Psoas muscle (tissue), 7 donors: ENCODE measurements at regions not wholly inside any gene's neighbourhood (a gene's known extent, or its start where the extent isn't known, plus 50 kb on each side); places are given as distances from the start of the nearest gene placed in this dataset.

Experiments
- ATAC-seq, 4 donors: fragments of 200-7000 bp; cut with Tn5 transposase; one replicate each; pipeline ENCODE4 v1.9.1; 2020; ENCODE audit warnings: moderate library complexity in 3 of 4, mild to moderate bottlenecking in 2 of 4
- DNase-seq, 2 donors: peaks; one replicate each; pipeline ENCODE4 v3.0.0-alpha.2; 2020
- H3K27ac ChIP-seq: fragments of 200-600 bp; one replicate; pipeline ENCODE4 v1.8.0; 2022
- H3K27me3 ChIP-seq, 3 donors: fragments of 200-600 bp in 1 of 3; one replicate each; pipeline versions ENCODE4 v1.6.1 to v1.8.0; 2013 to 2022; ENCODE audit warnings: low read length in 2 of 3, mild to moderate bottlenecking in 2 of 3, moderate library complexity in 1 of 3; ENCODE audit not compliant: insufficient read depth in 3 of 3
- H3K36me3 ChIP-seq, 2 donors: fragments of 200-600 bp in 1 of 2; one replicate each; pipeline versions ENCODE4 v1.6.1 to v1.8.0; 2013 to 2022; ENCODE audit warnings: low read depth in 1 of 2, mild to moderate bottlenecking in 1 of 2, moderate library complexity in 1 of 2; ENCODE audit not compliant: insufficient read depth in 1 of 2
- H3K4me1 ChIP-seq: fragments of 200-600 bp; one replicate; pipeline ENCODE4 v1.8.0; 2022
- H3K4me3 ChIP-seq: fragments of 200-600 bp; one replicate; pipeline ENCODE4 v1.8.0; 2022; ENCODE audit warnings: mild to moderate bottlenecking
- H3K9me3 ChIP-seq: fragments of 200-600 bp; one replicate; pipeline ENCODE4 v1.8.0; 2022
- CTCF ChIP-seq: fragments of 200-600 bp; IDR thresholded peaks from one replicate; pipeline ENCODE4 v1.8.0; 2022; ENCODE audit warnings: antibody characterized with exemption
- WGBS, 3 donors: extraction: QIAGEN DNeasy Blood & Tissue Kit; methylation state at CpG; one replicate each; pipeline versions ENCODE4 v1.1.6 to v1.1.7; 2013; 5-methylcytosine and 5-hydroxymethylcytosine counted together
- intact Hi-C, 2 donors: fragments of 100-400 bp; cut with DNase I; formaldehyde crosslinking; loops; one replicate each; pipeline versions ENCODE4 v1.11.0 to v1.14.2; 2022
- donor health status: healthy with polysubstance abuse.
- donor health status: DM: no; HTN: no; CAD: no; lungs with moderate emphysema.
- donor health status: Bipolar disorder and iron deficiency.
- donor health status: healthy.
- donor health status: DM: yes; HTN: yes; CAD: no.
- donor health status: DM: no; HTN: no; CAD: no.
- donor health status: DM: yes; HTN: yes; CAD: no.

DNA sequence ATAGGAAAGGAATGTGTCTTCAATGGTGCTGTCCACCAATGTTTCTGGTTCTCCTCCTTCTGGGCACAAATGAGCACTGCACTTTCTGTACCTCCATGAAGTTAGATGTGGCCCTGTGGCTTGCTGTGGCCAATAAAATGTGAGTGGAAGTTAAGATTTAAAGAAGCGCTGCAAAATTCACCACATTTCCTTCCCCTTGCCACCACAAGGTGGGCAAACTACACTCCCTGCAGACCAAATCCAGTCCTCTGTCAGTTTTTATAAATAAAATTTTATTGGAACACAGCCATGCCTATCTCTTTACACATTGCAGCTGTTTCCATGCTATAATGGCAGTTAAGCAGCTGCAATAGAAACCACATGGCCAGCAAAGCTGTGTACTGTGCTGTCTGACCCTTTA is 141.4 kb upstream of the TMPO start:
- Histone ChIP-seq H3K27me3 (peaks cover 0 to 8% (median 0%) of the 10 kb centered on the region in 3 donors), H3K4me1 (no peaks in the 10 kb centered on the region), H3K36me3 (no peaks in the 10 kb centered on the region), H3K9me3 (no peaks in the 10 kb centered on the region), H3K4me3 (no peak overlapping the region), H3K27ac (no peak overlapping the region)
- TF ChIP-seq CTCF, result no peak
- DNase-seq (no peak), ATAC-seq (no peak)
- 27 to 55% (median 39%) methylated on average over 1 of the region's 1 CpG for WGBS, 3 donors
- intact Hi-C loops, result no loop called here

- 42 to 59% (median 52%) methylated on average over 1 of the region's 1 CpG for WGBS, 3 donors
- Histone ChIP-seq H3K4me3 (no peak overlapping the region), H3K9me3 (peaks cover 3% of the 10 kb centered on the region), H3K27me3 (peaks cover 0 to 10% (median 2%) of the 10 kb centered on the region in 3 donors), H3K27ac (no peak overlapping the region), H3K4me1 (no peaks in the 10 kb centered on the region), H3K36me3 (no peaks in the 10 kb centered on the region)
- DNase-seq (no peak), ATAC-seq (no peak)
- TF ChIP-seq CTCF, result no peak
- intact Hi-C loops, result no loop called here
Observed at GRCh38 chr12:98379106-98379505, 136.3 kb upstream of the TMPO start.

GRCh38 chr12:98385641-98386040 is 129.7 kb upstream of the TMPO start:
- intact Hi-C loops, result no loop called here
- no peak for ATAC-seq

DNA sequence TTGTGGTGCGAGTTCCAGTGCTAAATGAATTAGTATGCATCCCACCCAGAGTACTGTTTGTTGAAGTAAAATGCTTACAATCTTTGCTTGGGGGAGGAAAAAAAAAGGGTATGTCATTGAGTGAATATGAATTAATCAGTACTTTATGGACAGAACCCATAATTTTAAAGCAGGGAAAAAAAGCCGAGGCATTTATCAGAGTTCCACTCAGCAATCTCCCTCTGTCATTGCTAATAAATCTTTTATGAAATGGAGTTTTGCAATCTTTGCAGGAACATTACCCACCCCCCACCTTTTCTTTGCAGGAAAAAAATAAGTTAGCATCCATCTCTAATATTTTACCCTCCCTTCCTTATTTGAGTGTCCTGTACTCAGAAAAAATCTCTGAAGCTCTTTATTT is 127.9 kb upstream of the TMPO start:
- intact Hi-C loops, result no loop called here
- 75 to 81% (median 80%) methylated on average over 2 of the region's 2 CpGs for WGBS, 3 donors
- H3K27ac ChIP-seq, result no peak overlapping the region
- no peaks in the 10 kb centered on the region for H3K4me1 ChIP-seq
- no peak for ATAC-seq
- no peak overlapping the region for H3K4me3 ChIP-seq
- peaks cover 1% of the 10 kb centered on the region for H3K9me3 ChIP-seq
- DNase-seq, result no peak
- H3K36me3 ChIP-seq, result no peaks in the 10 kb centered on the region
- TF ChIP-seq CTCF, result no peak
- H3K27me3 ChIP-seq, result no peaks in the 10 kb centered on the region

More at GRCh38 chr12:98385641-98386040, 129.7 kb upstream of the TMPO start:
- Histone ChIP-seq H3K4me1 (no peaks in the 10 kb centered on the region), H3K9me3 (peaks cover 3% of the 10 kb centered on the region), H3K27ac (no peak overlapping the region), H3K36me3 (no peaks in the 10 kb centered on the region), H3K4me3 (no peak overlapping the region), H3K27me3 (no peaks in the 10 kb centered on the region)
- DNase-seq, result no peak
- no peak for TF ChIP-seq CTCF
- 95 to 100% (median 100%) methylated on average over 1 of the region's 1 CpG for WGBS, 3 donors

DNA sequence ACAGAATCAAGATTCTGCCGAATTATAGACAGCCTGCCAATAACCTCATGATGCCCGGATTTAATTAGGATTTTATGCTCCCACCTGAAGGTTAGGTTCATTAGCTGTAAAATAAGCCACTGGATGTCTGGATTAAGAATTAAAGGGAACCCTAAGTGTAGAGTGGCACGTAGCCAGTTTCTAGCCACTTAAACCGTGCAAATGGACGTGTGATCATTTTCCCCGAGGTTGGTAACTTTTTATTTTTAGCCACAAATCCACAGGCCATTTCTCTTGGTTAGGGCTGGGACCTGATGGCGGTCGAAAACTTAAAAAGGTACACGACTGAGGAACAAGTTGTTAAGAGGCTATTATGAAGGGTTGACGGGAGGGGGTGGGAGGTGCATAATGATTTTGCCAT is 127.3 kb upstream of the TMPO start:
- no peak overlapping the region for H3K27ac ChIP-seq
- H3K9me3 ChIP-seq, result no peaks in the 10 kb centered on the region
- DNase-seq (no peak), ATAC-seq (no peak)
- WGBS, 3 donors, result 25 to 33% (median 25%) methylated on average over 10 of the region's 10 CpGs
- no peaks in the 10 kb centered on the region for H3K4me1 ChIP-seq
- no peaks in the 10 kb centered on the region for H3K36me3 ChIP-seq
- no peaks in the 10 kb centered on the region for H3K27me3 ChIP-seq
- H3K4me3 ChIP-seq, result no peak overlapping the region
- intact Hi-C loops, result no loop called here
- TF ChIP-seq CTCF, result no peak
